GM12891 (cell line): ENCODE measurements at regions not wholly inside any gene's neighbourhood (a gene's known extent, or its start where the extent isn't known, plus 50 kb on each side); places are given as distances from the start of the nearest gene placed in this dataset.

Source experiments
- PAX5 ChIP-seq: IDR thresholded peaks from 2 replicates; pipeline ENCODE4 v1.6.1; 2011; ENCODE audit warnings: low read length, moderate library complexity, mild to moderate bottlenecking; ENCODE audit not compliant: insufficient read depth, severe bottlenecking
- POLR2A ChIP-seq: IDR thresholded peaks from 2 replicates; pipeline ENCODE4 v1.6.1; 2011; ENCODE audit warnings: low read depth, low read length, control low read depth
- POLR2AphosphoS5 ChIP-seq: IDR thresholded peaks from 2 replicates; pipeline ENCODE4 v1.6.1; 2011; ENCODE audit warnings: low read depth, low read length, control low read depth
- POU2F2 ChIP-seq: IDR thresholded peaks from 2 replicates; pipeline ENCODE4 v1.6.1; 2011; ENCODE audit warnings: low read depth, mild to moderate bottlenecking, control low read depth, low read length, moderate library complexity
- SPI1 ChIP-seq: IDR thresholded peaks from 2 replicates; pipeline ENCODE4 v1.6.1; 2011; ENCODE audit warnings: low read depth, low read length, control low read depth
- TAF1 ChIP-seq: IDR thresholded peaks from 2 replicates; pipeline ENCODE4 v1.6.1; 2011; ENCODE audit warnings: low read depth, low read length, control low read depth

- TF ChIP-seq POLR2A (no peak), POLR2AphosphoS5 (no peak), POU2F2 (no peak), SPI1 (no peak), PAX5 (no peak), TAF1 (no peak)
Measured at GRCh38 chr6:154928325-154928922, 66.7 kb upstream of the TIAM2 start.
